ENCODE measurements at regions not wholly inside any gene's neighbourhood (a gene's known extent, or its start where the extent isn't known, plus 50 kb on each side); places are given as distances from the start of the nearest gene placed in this dataset.

DNA sequence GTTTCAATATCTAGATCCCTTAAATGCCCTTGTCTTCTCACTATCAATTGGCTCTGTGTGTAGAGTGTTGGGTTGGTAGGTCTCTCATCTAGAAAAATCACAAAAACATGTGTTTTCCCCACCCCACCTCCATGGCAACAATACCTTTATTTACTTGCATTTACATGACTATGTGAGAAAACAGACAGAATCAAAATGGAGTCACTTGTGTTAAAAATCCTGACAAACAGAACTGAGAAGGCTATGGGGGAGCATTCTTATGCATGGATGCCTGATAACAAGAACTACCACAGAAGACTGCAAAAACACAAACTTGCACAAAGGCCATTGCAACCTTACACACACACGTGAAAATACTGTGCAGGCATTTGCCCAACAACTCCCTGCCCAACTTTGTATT is 1352.9 kb upstream of the CDH9 start:
- TF ChIP-seq EP300 (IDR thresholded peaks at IDR 0.05; ENCODE audit: borderline replicate concordance) (no peak), TCF12 (IDR thresholded peaks at IDR 0.05; ENCODE audit: low read depth) (no peak), FOXM1 (IDR thresholded peaks at IDR 0.05; ENCODE audit: borderline replicate concordance, low read depth) (no peak), EGR1 (IDR thresholded peaks at IDR 0.05) (no peak), TAF1 (IDR thresholded peaks at IDR 0.05; ENCODE audit: low read depth) (no peak), RAD21 (IDR thresholded peaks at IDR 0.05; ENCODE audit: low read depth) (no peak), YY1 (IDR thresholded peaks at IDR 0.05; ENCODE audit: low read depth) (no peak), ZBTB7A (IDR thresholded peaks at IDR 0.05; ENCODE audit: low read depth) (no peak), NFIC (IDR thresholded peaks at IDR 0.05) (no peak), CREB1 (IDR thresholded peaks at IDR 0.05; ENCODE audit: low read depth) (no peak), TEAD4 (IDR thresholded peaks at IDR 0.05) (no peak)
- TF ChIP-seq, protein P1, sequence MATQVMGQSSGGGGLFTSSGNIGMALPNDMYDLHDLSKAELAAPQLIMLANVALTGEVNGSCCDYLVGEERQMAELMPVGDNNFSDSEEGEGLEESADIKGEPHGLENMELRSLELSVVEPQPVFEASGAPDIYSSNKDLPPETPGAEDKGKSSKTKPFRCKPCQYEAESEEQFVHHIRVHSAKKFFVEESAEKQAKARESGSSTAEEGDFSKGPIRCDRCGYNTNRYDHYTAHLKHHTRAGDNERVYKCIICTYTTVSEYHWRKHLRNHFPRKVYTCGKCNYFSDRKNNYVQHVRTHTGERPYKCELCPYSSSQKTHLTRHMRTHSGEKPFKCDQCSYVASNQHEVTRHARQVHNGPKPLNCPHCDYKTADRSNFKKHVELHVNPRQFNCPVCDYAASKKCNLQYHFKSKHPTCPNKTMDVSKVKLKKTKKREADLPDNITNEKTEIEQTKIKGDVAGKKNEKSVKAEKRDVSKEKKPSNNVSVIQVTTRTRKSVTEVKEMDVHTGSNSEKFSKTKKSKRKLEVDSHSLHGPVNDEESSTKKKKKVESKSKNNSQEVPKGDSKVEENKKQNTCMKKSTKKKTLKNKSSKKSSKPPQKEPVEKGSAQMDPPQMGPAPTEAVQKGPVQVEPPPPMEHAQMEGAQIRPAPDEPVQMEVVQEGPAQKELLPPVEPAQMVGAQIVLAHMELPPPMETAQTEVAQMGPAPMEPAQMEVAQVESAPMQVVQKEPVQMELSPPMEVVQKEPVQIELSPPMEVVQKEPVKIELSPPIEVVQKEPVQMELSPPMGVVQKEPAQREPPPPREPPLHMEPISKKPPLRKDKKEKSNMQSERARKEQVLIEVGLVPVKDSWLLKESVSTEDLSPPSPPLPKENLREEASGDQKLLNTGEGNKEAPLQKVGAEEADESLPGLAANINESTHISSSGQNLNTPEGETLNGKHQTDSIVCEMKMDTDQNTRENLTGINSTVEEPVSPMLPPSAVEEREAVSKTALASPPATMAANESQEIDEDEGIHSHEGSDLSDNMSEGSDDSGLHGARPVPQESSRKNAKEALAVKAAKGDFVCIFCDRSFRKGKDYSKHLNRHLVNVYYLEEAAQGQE (IDR thresholded peaks at IDR 0.05; ENCODE audit: low read depth) = no peak

DNA sequence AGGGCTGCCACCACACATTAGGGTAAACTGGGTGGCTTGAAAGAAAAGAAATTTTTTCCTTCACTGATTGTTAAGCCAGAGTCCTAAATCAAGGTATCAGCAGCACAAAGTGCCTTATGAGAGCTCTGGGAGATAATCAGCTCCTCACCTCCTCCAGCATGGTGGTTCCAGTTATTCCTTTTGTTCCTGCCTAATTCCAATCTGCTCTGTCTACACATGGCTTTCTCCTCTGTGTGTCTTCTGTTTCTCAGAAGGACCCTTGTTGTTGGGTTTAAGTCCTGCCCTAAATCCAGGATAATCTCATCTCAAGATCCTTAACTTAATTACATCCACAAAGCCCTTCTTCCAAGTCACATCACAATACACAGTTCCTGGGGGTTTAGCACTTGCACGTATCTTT is 1352.0 kb upstream of the CDH9 start:
- no peak for TF ChIP-seq EGR1 (IDR thresholded peaks at IDR 0.05)
- no peak for TF ChIP-seq NFIC (IDR thresholded peaks at IDR 0.05)

DNA sequence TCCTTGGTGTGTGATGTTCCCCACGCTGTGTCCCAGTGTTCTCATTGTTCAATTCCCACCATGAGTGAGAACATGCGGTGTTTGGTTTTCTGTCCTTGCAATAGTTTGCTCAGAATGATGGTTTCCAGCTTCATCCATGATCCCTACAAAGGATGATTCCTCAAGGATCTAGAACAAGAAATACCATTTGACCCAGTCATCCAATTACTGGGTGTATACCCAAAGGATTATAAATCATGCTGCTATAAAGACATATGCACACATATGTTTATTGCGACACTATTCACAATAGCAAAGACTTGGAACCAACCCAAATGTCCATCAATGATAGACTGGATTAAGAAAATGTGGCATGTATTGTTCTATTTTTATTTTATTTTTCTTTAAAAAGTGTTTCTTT is 1351.3 kb upstream of the CDH9 start:
- peak; percentile 32; the same call in 1 of the 2 replicates for TF ChIP-seq EP300 (IDR thresholded peaks at IDR 0.05; ENCODE audit: borderline replicate concordance)
- TF ChIP-seq CEBPB (IDR thresholded peaks at IDR 0.05) = peak; percentile 63
- 0 out of 2 replicates have a peak, but pooled peaks have one; percentile 11 for TF ChIP-seq NFIC (IDR thresholded peaks at IDR 0.05)

DNA sequence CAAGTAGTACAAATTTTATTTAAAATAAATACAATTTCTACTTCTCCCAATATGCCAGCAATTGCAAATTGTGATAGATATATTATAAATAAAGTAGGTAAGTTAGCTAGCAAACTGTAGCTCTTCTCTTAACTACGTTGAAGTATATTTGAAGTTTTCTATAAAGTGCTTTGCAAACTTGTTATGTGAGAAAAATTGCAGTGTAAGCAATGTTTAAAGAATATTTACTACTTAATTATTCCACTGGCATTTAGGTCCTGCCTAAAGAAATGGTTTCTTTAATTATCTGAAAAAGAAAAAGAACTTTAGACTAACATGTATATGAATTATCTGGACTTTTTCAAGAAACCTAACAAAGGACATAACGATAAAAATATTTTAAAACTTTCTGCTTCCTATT is 1350.0 kb upstream of the CDH9 start:
- TF ChIP-seq FOXM1 (IDR thresholded peaks at IDR 0.05; ENCODE audit: borderline replicate concordance, low read depth) = no peak
- TF ChIP-seq CEBPB (IDR thresholded peaks at IDR 0.05) = no peak
- TF ChIP-seq YY1 (IDR thresholded peaks at IDR 0.05; ENCODE audit: low read depth) = no peak
- no peak for TF ChIP-seq TEAD4 (IDR thresholded peaks at IDR 0.05)
- no peak for TF ChIP-seq EP300 (IDR thresholded peaks at IDR 0.05; ENCODE audit: borderline replicate concordance)
- TF ChIP-seq TCF12 (IDR thresholded peaks at IDR 0.05; ENCODE audit: low read depth) = no peak
- TF ChIP-seq, protein P2, sequence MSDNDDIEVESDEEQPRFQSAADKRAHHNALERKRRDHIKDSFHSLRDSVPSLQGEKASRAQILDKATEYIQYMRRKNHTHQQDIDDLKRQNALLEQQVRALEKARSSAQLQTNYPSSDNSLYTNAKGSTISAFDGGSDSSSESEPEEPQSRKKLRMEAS (IDR thresholded peaks at IDR 0.05) = no peak
- TF ChIP-seq, protein P1 (IDR thresholded peaks at IDR 0.05; ENCODE audit: low read depth) = no peak
- no peak for TF ChIP-seq NFIC (IDR thresholded peaks at IDR 0.05)
- TF ChIP-seq RAD21 (IDR thresholded peaks at IDR 0.05; ENCODE audit: low read depth) = no peak
- TF ChIP-seq EGR1 (IDR thresholded peaks at IDR 0.05) = no peak
- no peak for TF ChIP-seq TAF1 (IDR thresholded peaks at IDR 0.05; ENCODE audit: low read depth)
- no peak for TF ChIP-seq CREB1 (IDR thresholded peaks at IDR 0.05; ENCODE audit: low read depth)
- TF ChIP-seq, protein P3, sequence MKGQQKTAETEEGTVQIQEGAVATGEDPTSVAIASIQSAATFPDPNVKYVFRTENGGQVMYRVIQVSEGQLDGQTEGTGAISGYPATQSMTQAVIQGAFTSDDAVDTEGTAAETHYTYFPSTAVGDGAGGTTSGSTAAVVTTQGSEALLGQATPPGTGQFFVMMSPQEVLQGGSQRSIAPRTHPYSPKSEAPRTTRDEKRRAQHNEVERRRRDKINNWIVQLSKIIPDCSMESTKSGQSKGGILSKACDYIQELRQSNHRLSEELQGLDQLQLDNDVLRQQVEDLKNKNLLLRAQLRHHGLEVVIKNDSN (IDR thresholded peaks at IDR 0.05) = no peak
- no peak for TF ChIP-seq ZBTB7A (IDR thresholded peaks at IDR 0.05; ENCODE audit: low read depth)

DNA sequence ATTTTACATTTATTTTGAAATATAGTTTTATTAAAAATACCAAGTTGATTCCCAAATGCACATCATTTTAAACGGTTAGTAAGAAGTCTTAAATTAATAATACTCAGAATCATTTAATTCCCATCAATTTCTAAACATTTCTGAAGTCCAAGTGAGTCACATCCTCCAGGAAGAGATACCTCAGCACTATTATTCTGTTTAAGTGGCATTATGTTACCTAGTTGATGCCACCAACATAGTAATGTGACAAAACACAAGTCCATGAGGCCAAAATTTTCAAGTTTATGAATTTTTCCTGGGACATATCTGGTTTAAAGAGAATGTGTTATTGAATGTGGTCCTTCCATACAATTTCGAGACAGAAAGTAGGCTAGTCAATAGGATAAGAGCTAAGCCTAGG is 1348.3 kb upstream of the CDH9 start:
- TF ChIP-seq EGR1 (IDR thresholded peaks at IDR 0.05) (no peak), TAF1 (IDR thresholded peaks at IDR 0.05; ENCODE audit: low read depth) (no peak), TCF12 (IDR thresholded peaks at IDR 0.05; ENCODE audit: low read depth) (no peak), TEAD4 (IDR thresholded peaks at IDR 0.05) (no peak), NFIC (IDR thresholded peaks at IDR 0.05) (no peak), CREB1 (IDR thresholded peaks at IDR 0.05; ENCODE audit: low read depth) (no peak), ZBTB7A (IDR thresholded peaks at IDR 0.05; ENCODE audit: low read depth) (no peak), CEBPB (IDR thresholded peaks at IDR 0.05) (no peak), FOXM1 (IDR thresholded peaks at IDR 0.05; ENCODE audit: borderline replicate concordance, low read depth) (no peak), YY1 (IDR thresholded peaks at IDR 0.05; ENCODE audit: low read depth) (no peak), EP300 (IDR thresholded peaks at IDR 0.05; ENCODE audit: borderline replicate concordance) (no peak), RAD21 (IDR thresholded peaks at IDR 0.05; ENCODE audit: low read depth) (no peak)
- TF ChIP-seq, protein P3 (IDR thresholded peaks at IDR 0.05) = no peak
- TF ChIP-seq, protein P1 (IDR thresholded peaks at IDR 0.05; ENCODE audit: low read depth) = no peak
- TF ChIP-seq, protein P2 (IDR thresholded peaks at IDR 0.05) = no peak

Measured in Ishikawa (cell line).